ENCODE measurements at regions not wholly inside any gene's neighbourhood (a gene's known extent, or its start where the extent isn't known, plus 50 kb on each side); places are given as distances from the start of the nearest gene placed in this dataset.

DNA sequence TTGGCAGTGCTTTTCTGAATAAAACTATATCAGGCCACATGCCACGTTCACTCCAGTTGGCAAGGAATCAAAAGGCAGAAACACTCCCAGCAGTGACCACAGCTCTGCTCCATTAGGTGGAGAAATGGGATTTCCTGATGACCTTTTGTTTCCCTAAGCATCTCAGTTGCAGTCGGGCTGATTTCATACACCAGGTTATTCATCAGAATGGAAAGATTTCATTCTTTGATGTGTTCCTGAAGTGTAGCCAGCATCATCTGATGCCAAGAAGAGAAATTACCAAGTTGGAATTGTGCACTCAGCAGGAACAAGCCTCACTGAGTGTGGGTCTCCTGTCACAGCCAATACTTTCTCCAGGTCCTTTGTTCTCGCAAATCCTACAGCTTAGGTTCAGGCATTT, 193.7 kb downstream of the SPATA18 start (continued):
- TF ChIP-seq ZNF717 (CRISPR knock-in tag; IDR thresholded peaks at IDR 0.05): no peak
- TF ChIP-seq ZNF217 (CRISPR knock-in tag; IDR thresholded peaks at IDR 0.05): no peak
- no peak for TF ChIP-seq PPARD (CRISPR knock-in tag; IDR thresholded peaks at IDR 0.05)

DNA sequence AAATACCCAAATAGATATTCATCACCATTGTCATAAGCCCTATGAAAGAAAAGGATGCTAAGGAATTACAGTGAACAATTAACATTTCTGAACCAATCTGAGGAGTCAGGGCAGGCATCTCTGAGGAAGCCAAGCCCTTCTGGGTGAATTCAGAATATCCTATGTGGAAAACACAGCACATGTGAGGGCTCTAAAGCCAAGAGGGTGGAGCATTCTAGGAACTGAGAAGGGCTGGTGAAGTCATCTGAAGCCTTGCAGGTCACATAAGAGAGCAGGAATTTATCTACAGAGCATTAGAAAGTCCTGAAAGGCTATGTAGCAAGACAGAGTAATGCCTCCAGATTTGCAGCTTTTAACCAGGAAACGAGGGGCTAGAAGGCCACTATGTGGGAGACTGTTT, 195.7 kb downstream of the SPATA18 start:
- Histone ChIP-seq H2AFZ (ENCODE audit: low read depth, low read length) (no peak overlapping the region), H3K4me2 (ENCODE audit: insufficient read depth, low read length) (no peak overlapping the region), H3K9ac (ENCODE audit: insufficient read depth in 1 of 2, low read depth in 2 of 2, low read length in 2 of 2) (no peak overlapping the region), H3K9me1 (ENCODE audit: control insufficient read depth, insufficient read depth, low read length) (no peaks in the 10 kb centered on the region), H3K79me2 (ENCODE audit: control insufficient read depth, insufficient read depth, low read length) (no peaks in the 10 kb centered on the region), H4K20me1 (replicated peaks; ENCODE audit: control insufficient read depth, insufficient read depth, low read length) (no peaks in the 10 kb centered on the region), H3K4me1 (replicated peaks in 1 of 2; ENCODE audit: control insufficient read depth in 2 of 2, insufficient read depth in 2 of 2, low read length in 2 of 2) (no peaks in the 10 kb centered on the region), H3K27me3 (ENCODE audit: control insufficient read depth in 2 of 2, insufficient read depth in 2 of 2, low read length in 2 of 2) (no peaks in the 10 kb centered on the region), H3K27ac (ENCODE audit: extremely low read depth, low read depth, low read length) (no peak overlapping the region), H3K36me3 (ENCODE audit: control insufficient read depth, insufficient read depth, low read length) (no peaks in the 10 kb centered on the region), H3K9me3 (replicated peaks; ENCODE audit: control insufficient read depth, insufficient read depth, low read depth, low read length) (no peaks in the 10 kb centered on the region), H3K4me3 (no peak overlapping the region)
- intact Hi-C loops (cut with micrococcal nuclease): no loop called here
- no peak for DNase-seq (ENCODE audit: extremely low read depth in 1 of 4, low spot score in 3 of 4)
- ATAC-seq: no peak
- WGBS (ENCODE audit: insufficient coverage, low coverage, missing lambda C conversion rate): 0% methylated on average over 1 of the region's 1 CpG
- no TSS peak for BruUV-seq (replicated peaks)
- TF ChIP-seq ARHGAP35 (IDR thresholded peaks at IDR 0.05; ENCODE audit: partially characterized antibody): no peak
- TF ChIP-seq KHSRP (IDR thresholded peaks at IDR 0.05): no peak
- TF ChIP-seq NONO (IDR thresholded peaks at IDR 0.05; ENCODE audit: low read depth in 2 of 2, low read length in 1 of 2): no peak
- no peak for TF ChIP-seq HDAC1 (IDR thresholded peaks at IDR 0.05)
- no peak for TF ChIP-seq ZNF282 (CRISPR knock-in tag; IDR thresholded peaks at IDR 0.05)
- no peak for TF ChIP-seq EP300 (IDR thresholded peaks at IDR 0.05; ENCODE audit: low read length)
- no peak for TF ChIP-seq ZNF780A (CRISPR knock-in tag; IDR thresholded peaks at IDR 0.05)
- TF ChIP-seq ESRRA (IDR thresholded peaks at IDR 0.05; ENCODE audit: borderline replicate concordance, low read depth): no peak
- TF ChIP-seq, protein P1, sequence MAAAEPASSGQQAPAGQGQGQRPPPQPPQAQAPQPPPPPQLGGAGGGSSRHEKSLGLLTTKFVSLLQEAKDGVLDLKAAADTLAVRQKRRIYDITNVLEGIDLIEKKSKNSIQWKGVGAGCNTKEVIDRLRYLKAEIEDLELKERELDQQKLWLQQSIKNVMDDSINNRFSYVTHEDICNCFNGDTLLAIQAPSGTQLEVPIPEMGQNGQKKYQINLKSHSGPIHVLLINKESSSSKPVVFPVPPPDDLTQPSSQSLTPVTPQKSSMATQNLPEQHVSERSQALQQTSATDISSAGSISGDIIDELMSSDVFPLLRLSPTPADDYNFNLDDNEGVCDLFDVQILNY (CRISPR knock-in tag; IDR thresholded peaks at IDR 0.05): no peak
- TF ChIP-seq, protein P2, sequence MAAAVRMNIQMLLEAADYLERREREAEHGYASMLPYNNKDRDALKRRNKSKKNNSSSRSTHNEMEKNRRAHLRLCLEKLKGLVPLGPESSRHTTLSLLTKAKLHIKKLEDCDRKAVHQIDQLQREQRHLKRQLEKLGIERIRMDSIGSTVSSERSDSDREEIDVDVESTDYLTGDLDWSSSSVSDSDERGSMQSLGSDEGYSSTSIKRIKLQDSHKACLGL (CRISPR knock-in tag; IDR thresholded peaks at IDR 0.05; ENCODE audit: borderline replicate concordance, poor library complexity, severe bottlenecking): no peak
- no peak for TF ChIP-seq HOXB6 (CRISPR knock-in tag; IDR thresholded peaks at IDR 0.05; ENCODE audit: borderline replicate concordance)
- TF ChIP-seq PHTF2 (CRISPR knock-in tag; IDR thresholded peaks at IDR 0.05): no peak
- no peak for TF ChIP-seq ZNF584 (CRISPR knock-in tag; IDR thresholded peaks at IDR 0.05; ENCODE audit: low read depth)
- no peak for TF ChIP-seq ZNF764 (CRISPR knock-in tag; IDR thresholded peaks at IDR 0.05; ENCODE audit: low read depth)
- TF ChIP-seq ZNF444 (CRISPR knock-in tag; IDR thresholded peaks at IDR 0.05): no peak
- TF ChIP-seq NR2F6 (CRISPR knock-in tag; IDR thresholded peaks at IDR 0.05): no peak
- TF ChIP-seq ZBTB1 (CRISPR knock-in tag; IDR thresholded peaks at IDR 0.05; ENCODE audit: borderline replicate concordance, low read depth): no peak
- POLR2A ChIA-PET: no interaction called here
- FAIRE-seq: no peak
- CTCF ChIA-PET (ENCODE audit: low intra/inter-chr PET ratio): no interaction called here
- in situ Hi-C loops (cut with MboI): no loop called here
